LNCaP clone FGC (cell line): ENCODE measurements at regions not wholly inside any gene's neighbourhood (a gene's known extent, or its start where the extent isn't known, plus 50 kb on each side); places are given as distances from the start of the nearest gene placed in this dataset.

Experiments used
- DNase-seq: peaks from one replicate; pipeline ENCODE4 v3.0.0-alpha.2; 2011; ENCODE audit warnings: low read depth
- H3K4me3 ChIP-seq: 2 replicates; pipeline ENCODE4 v1.5.1; 2011; ENCODE audit warnings: mild to moderate bottlenecking, low read depth, low read length, control low read depth
- TF ChIP-seq, protein P1 (sequence below): IDR thresholded peaks from 2 replicates; pipeline ENCODE4 v1.5.1; 2012; ENCODE audit warnings: mild to moderate bottlenecking; ENCODE audit not compliant: control insufficient read depth, insufficient read depth; ENCODE audit errors: extremely low read depth

DNA sequence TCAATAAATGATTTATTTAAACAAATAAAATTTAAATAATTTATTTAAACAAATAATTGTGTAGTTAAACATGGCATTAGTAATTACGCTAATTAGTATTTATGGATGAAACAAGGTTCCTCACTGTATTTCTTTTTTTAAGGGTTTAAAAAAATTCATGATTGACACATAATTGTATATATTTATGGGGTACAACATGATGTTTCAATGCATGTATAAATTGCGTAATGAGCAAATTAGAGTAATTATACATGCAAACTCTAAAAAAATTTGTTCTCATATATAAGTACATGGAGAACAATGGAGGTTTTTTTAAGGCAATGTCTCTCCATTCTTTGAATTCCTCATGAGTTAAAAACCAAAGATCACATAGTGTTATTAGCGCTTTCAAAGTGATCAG is 115.7 kb upstream of the KLF3 start:
- H3K4me3 ChIP-seq = no peak overlapping the region
- TF ChIP-seq, protein P1, sequence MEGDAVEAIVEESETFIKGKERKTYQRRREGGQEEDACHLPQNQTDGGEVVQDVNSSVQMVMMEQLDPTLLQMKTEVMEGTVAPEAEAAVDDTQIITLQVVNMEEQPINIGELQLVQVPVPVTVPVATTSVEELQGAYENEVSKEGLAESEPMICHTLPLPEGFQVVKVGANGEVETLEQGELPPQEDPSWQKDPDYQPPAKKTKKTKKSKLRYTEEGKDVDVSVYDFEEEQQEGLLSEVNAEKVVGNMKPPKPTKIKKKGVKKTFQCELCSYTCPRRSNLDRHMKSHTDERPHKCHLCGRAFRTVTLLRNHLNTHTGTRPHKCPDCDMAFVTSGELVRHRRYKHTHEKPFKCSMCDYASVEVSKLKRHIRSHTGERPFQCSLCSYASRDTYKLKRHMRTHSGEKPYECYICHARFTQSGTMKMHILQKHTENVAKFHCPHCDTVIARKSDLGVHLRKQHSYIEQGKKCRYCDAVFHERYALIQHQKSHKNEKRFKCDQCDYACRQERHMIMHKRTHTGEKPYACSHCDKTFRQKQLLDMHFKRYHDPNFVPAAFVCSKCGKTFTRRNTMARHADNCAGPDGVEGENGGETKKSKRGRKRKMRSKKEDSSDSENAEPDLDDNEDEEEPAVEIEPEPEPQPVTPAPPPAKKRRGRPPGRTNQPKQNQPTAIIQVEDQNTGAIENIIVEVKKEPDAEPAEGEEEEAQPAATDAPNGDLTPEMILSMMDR = no peak
- DNase-seq = no peak

DNA sequence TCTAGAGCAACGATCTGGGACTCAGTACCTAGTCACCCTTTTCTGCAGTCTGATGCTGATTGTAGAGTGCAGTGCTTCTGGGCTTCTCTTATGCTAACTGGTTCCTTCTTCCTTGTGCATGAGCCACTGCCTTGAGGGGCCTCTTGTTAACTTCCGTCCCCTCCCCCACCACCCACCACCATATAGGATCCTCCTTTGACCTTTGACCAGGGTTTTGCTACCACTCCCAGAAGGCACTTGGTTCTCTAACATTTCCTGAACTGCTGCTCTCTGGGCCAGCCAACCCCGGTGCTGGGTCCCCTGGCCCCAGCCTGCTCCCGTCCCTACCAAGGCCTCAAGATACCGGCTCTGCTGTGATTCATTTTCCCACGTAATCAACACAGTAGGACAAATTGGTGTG is 104.6 kb upstream of the KLF3 start:
- DNase-seq = no peak
- TF ChIP-seq, protein P1 = no peak
- no peak overlapping the region for H3K4me3 ChIP-seq

DNA sequence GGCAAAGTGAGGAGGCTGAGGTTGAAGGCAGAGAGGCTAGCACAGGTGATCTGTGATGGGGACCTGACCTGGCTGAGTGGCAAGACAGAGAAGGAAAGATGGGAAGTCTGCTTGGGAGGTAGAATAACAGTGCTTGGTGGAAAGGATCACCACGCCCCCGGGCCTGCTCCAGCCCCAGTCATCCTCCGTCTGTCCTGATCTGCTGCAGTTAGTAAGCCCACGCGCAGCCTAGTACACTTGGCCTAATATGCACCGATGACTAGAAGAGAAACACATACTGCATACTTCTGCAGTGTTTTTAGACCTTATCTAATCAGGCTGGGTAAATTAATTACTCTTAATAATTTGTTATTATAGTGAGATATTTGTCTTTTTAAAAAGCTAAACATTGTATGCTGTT is 103.7 kb upstream of the KLF3 start:
- H3K4me3 ChIP-seq = no peak overlapping the region
- TF ChIP-seq, protein P1 = no peak
- no peak for DNase-seq

DNA sequence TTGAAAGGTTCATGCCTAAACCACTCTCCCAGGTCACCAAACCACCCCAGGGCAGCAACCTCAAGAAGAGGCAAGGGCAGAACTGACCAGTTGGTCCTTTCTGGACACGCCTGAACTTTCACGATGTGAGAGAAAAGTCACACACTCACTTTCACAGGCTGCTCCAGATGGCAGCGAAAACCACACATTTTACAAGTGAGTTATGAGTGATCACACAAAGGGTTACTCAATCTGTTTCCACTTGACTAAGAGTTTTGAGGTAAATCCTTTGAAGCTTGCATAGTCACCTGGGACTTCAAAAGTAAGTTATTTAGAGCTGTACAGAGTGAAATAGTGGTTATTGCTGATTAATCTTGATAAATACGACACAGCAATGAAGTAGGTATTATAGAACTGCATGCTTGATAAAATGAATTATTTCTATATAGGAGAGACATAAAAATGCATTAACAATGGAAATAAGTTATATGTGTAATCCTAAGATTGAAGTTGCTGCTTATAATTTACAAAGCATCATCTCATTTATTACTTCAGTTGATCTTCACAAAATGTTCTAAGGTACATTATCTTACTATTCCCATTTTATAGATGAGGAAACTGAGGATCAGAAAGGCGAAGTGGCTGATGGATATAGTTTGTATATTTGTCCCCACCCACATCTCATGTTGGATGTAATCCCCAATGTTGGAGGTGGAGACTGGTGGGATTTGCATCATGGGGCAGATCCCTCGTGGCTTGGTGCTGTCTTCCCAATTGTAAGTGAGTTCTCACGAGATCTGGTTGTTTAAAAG is 103.0 kb upstream of the KLF3 start:
- H3K4me3 ChIP-seq = no peak overlapping the region
- DNase-seq = no peak
- TF ChIP-seq, protein P1 = no peak

DNA sequence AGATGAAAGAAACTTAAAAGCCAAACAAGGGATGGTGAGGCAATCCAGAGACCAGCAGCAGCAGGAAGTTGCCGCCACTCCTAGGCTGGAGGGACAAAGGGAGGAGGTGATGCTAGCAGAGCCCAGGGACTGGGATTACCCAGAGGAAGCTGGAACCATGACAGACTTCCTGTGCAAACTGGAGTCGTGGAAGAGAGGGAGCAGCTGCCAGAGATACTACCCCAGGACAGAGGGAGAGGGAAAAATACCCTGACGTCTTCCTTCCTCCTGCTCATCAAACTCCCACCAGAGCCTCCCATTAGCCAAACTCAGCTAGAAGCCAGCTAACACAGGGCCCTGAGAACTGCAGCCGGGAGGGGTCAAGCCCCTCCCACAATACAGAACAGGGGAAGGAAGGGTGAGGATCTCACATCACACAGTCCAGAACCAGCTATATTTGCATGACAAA is 101.2 kb upstream of the KLF3 start:
- no peak for DNase-seq
- TF ChIP-seq, protein P1 = no peak

DNA sequence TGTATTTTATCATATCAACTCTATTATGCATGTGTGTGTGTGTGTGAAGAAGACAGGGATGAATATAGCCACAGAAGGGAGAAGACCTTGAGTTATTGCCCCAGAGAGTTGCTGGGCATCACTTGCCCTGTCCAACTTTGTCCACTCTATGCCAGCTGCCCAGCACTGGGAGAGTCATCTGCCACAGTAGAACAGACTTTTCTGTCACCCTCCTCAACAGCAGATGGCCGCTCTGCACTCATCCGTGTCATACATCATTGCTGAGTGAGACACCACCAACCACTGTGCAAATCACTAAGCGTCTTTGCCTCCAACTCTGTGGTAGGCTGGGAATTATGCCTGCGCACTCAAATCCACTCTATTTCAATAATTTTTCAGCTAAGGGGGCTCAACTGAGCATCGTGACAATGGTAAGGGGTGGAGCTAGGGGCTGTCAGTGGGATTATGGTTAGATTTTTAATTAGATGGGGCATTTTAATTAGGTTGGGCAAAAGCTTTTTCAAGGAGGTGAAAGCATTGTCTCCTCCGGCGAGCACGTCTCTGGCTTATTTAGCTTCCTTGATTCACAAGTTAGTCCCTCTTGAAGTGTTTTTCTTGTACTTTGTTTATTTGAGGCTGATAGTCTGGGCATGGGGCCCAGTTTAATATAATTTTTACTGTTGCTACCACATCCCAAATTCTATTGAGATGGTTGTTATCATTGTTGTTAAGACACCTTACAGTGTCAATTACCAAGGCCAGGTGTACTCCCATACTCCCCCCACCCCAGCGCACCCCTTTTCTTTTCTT is 100.1 kb upstream of the KLF3 start:
- no peak overlapping the region for H3K4me3 ChIP-seq
- TF ChIP-seq, protein P1 = no peak
- peak; percentile 69 for DNase-seq

More for the DNA sequence above, 101.2 kb upstream of the KLF3 start:
- H3K4me3 ChIP-seq = no peak overlapping the region
